Stimulated activated CD4-positive, alpha-beta T cell treated with anti-CD3 and anti-CD28 coated beads, TNF-alpha, amount 100 ng/mL, for 48 hours (primary cell): ENCODE measurements at regions not wholly inside any gene's neighbourhood (a gene's known extent, or its start where the extent isn't known, plus 50 kb on each side); places are given as distances from the start of the nearest gene placed in this dataset.

Source experiments
- DNase-seq, 3 donors: peaks; one replicate each; pipeline ENCODE4 v3.0.0-alpha.2; 2020; ENCODE audit warnings: low read depth in 3 of 3

DNA sequence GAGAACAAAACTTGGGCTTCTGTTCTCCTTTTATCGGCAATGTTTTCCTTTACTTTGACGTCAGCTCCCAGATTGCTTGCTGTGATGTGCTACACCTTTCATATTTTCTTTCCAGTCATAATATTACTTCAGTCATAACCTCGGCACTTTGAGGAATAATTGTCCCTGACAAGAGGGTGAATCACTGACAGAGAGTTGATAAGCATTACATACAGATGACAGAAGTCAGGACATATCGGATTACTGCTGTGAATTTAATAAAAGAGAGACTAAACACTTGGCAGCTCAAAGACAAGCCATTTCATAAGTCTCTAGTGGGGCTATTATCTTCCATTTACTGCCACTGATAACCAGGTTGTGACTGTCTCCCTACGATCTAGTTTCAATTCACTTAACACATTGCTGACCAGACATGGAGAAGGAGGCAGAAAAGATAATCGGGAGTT, 362.1 kb upstream of the ARRDC4 start:
- DNase-seq: no peak

DNA sequence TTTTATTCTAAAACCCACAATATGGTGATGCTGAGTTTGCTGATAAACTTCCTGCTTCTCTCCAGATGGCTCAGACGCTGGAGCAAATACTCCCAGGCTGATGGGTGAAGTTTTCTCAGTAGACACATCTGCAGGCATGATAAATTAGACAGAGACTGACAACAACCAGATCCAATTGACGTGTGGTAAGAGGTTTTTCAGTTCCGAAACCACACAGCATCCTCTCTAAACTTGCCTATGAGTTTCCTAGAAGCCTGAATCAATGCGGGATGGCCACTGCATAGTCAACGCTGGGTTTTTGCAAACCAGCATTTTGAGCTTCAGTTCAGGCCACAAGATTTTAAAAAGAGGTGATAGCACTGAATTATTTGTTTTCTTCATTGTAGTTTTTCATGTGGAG, 360.3 kb upstream of the ARRDC4 start:
- DNase-seq: no peak

DNA sequence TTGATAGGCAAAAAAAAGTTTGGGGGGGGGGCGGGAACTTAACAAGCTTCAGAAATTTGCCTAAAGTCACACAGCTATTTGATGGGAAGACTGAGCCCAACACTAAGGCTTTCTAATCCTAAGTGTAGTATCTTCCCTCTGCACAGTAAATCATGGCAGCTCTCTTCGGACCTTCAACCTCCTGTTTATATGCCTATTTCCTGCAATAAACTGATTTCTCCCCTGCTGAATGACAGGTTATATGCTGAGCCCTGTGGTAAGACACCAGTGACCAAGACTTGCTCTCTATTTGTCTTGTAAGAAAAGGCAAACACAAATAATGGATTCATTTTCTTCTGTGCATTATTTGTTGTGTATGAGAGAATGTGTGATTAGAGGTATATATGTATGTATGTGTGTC, 355.8 kb upstream of the ARRDC4 start:
- no peak for DNase-seq

DNA sequence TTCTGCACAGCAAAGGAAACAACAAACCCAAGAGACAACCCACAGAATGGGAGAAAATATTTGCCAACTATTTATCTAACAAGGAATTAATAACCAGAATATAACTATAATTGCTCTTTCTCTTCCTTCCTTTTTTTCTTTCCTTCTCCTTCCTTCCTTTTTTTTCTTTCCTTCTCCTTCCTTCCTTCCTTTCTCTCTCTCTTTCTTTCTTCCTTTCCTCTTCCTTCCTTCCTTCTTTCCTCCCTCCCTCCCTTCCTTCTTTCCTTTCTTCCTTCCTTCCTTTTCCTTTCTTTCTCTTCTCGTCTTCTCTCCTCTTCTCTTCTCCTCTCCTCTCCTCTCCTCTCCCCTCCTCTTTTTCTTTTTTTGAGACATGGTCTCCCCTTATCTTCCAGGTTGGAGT, 345.4 kb upstream of the ARRDC4 start:
- DNase-seq: no peak

DNA sequence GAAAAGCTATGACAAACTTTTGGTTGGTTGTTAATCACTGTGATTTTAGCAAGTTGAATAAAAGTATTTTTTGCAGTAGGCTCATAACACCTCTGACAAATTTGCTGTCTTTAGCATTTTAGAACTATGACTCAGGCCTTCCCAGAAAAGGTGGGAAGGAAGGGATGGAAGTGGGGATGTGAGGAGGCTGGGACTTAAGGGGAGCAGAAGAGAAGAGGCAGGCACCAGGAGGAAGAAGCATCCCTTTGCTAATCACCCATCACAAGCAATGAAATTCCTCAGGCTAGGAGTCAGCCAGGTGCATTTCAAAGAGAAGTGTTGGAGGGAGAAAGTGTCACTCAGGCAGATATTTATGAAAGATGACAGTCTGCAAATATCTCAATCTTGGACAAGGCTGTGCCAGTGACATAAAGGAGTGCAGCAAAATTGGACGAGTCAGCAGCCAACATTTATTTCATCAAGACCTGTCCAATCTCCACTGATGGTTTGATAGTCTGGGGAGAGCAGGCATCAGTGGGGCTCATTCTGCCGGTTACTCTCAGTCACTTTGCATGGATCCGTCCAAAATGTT, 337.3 kb upstream of the ARRDC4 start:
- no peak for DNase-seq

DNA sequence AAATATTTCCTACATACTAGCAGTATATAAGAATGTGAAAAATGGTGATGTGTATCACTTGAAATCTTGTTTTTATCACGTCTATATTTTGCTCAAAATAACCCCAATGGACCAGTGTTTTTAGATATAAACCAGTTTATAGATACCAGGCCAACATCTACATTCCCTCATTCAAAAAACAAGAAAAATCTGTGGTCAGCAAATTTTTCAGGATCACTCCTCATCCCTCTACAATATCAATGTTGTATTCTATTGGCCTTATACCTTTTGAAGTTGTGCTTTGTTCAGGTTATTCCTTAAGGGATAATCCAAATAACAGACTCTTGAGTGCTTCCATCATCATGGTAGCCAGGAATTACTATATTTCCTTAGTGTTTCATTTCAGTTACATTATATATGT, 332.9 kb upstream of the ARRDC4 start:
- DNase-seq: no peak

DNA sequence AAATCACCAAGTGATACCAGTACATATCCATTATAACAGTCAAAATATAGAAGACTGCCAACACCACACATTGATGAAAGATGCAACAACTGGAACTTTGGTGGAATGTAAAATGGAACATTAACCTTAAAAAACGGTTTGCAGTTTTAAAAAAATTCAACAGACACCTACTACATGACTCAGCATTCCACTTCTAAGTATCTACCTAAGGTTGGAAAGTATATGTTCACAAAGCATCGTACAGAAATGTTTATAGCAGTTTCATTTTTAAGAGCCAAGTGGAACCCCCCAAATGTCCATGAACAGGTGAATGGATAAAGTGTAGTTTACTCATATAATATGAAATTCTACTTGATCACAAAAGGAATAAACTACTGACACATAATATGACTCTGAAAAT, 314.7 kb upstream of the ARRDC4 start:
- no peak for DNase-seq

DNA sequence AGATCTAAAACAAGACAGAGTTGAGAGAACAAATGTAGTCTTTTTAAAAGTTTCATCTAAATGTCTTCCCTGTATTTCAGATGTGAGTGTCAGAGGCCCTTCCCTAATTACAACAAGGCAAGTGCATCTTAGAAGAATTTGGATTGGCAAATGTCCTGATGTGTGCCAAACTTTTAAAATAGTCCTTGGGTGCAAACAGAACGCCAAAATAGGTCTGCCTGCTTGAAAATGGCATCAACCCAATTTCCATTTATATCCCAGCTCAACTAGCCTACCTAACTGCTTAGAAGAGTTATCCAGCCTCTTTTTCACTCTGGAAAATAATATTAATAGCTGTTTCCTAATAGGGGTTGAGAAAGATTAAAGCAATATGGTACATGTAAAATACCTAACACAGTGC, 311.8 kb upstream of the ARRDC4 start:
- DNase-seq: no peak

DNA sequence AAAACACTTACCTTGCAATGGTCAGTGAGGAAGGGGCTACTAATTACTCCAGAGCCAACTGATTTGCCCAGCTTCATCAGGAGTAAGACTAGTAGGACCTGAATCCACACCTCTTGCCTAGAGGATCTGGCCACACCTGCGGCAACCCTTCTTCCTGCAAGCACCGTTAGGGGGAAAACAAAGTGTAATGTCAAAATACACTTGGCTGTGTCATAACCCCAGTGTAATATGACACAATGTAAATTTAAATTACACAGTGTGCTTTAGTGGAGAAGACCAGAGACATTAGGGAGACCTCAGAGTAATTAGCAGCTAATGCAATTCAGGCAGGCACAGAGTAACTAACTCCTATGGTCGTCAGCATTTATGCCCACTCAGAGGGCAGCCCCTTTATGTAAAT, 308.5 kb upstream of the ARRDC4 start:
- DNase-seq: no peak

DNA sequence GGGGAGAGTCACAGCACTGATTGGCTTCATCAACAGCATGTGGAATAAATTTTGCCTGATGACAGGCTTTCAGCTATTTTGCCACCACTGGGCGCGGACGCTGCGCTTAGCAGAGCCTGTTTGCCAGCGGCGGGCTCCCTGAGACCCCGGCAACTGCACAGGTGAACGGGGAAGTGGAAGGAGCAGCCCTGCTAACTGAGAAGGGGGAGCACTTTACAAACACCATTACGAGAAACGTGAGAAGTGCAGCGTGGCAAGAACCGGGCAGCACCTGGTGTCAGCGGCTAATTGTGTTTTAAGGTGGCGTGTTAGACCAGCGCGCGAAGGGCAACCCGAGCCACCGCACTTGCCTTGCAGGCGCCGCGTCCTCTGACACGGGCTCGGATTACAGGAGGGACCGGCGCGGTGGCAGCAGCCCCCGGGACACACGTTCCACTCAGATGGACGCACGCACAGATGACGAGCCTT, 307.8 kb upstream of the ARRDC4 start:
- no peak for DNase-seq

DNA sequence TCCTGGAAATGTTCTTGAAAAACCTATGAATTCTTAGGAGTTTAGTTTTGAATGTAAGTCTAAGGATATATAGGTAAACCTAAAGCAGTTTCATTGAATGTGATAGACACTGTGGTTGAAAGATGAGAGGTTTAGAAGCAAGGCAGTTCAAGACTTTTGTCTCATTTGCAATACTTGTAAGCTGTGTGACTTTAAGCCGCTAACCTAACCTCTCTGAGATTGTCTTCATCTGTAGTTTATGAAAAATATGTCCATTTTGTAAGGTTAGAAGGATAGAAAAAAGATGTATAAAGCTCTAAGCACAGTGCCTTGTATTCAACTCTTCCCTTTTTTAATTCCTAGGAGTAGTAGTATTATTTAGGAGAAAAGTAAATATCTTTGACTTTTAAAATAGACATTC, 306.6 kb upstream of the ARRDC4 start:
- DNase-seq: no peak

DNA sequence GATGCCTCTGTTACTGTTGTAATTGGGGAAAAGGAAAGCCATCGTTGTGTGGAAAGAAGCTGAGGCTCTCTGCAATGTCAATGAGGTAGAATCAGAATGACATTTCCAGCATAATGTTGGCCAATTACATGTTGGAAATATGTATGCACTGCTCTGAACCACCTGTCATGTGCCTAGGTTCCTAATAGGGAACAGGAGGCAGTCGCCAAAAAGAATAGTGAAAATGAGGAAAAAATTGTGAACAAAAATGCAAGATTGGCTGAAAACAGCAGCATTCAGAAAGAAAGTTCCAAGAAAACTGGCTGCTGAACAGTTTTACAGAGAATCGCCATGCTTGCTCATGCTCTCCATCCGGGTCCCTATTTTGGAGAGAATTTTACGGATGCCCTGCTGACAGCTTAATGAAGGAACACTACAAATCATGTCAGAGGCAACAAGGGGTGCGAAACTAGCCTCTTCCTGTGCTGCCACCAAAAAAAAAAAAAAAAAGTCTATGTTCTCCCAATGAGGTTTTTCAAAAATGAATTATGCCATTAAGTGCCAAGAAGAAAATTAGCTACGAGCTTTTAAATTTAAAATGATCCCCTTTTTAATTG, 305.9 kb upstream of the ARRDC4 start:
- no peak for DNase-seq

DNA sequence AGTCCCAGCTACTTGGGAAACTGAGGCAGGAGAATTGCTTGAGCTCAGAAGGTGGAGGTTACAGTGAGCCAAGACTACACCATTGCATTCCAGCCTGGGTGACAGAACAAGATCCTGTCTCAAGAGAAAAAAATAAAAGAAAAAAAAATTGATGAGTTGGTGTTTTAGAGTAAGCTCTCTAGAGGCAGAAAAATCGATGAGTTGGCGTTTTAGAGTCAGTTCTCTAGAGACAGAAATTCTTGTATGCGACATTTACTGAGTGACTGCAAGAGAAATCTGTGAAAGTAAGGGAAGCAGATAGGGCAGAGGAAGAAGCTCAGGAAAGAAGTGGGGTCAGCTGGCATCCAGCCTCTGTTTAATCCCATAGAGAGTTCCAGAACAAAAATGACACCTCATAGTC, 298.7 kb upstream of the ARRDC4 start:
- DNase-seq: no peak

DNA sequence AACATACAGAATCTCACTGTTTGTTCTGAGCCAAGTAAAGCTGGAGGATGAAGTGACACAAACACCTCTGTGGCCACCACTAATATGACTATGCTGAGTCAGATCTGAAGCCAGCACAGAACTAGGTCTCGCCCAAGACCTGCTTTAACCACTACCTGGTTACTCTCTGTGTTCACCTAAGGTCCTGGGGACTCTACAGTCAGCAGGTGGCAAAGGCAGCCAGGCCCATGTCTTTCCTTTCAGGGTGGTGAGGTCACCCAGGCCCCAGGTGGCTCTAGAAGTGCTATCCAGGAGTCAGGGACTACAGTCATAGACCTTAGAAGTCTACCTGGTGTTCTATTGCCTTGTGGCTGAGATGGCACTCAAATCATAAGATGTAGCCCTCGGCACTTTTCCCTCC, 287.9 kb upstream of the ARRDC4 start:
- DNase-seq: no peak

DNA sequence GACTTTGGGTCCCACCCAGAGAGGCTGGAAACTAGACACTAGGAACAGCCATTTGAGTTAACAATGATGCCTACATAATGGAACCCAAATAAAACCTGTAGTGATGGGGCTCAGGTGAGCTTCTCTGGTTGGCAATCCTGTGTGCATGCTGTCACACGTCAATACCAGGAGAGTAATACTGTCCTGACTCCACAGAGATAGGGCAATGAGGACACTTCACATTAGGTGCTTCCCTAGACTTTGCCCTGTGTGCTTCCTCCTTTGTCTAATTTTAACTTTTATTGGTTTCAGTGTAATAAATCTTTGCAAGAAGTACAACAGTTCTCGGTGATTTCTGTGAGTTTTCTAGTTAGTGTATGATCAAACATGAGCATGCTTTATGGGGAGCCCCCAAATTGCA, 281.8 kb upstream of the ARRDC4 start:
- DNase-seq: no peak

DNA sequence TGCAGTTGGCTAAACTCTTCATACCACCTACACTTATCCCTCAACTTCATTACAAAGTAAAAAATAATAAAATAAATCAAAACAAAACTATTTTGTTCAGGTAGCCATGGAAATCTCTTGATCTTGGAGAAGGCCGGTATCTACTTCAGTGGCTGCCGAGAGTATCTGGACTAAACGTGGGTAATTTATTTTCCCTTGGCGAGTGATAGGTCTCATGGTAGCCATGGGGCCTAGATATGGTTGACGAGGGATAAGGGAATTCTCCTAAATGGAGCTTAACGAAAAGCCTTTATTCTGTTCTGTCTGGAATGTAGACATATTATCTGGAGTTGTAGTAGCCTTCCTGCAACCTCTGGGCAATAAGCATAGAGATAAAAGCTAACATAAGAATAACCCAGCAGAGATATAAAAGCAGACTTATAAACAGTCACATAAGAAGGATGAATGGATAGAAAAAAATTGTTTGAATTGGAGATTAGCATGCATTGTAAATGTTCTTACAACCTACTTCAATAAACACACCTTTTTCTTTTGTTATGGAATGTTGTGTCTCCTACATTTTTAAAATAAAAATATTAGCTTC, 281.3 kb upstream of the ARRDC4 start:
- DNase-seq: no peak

DNA sequence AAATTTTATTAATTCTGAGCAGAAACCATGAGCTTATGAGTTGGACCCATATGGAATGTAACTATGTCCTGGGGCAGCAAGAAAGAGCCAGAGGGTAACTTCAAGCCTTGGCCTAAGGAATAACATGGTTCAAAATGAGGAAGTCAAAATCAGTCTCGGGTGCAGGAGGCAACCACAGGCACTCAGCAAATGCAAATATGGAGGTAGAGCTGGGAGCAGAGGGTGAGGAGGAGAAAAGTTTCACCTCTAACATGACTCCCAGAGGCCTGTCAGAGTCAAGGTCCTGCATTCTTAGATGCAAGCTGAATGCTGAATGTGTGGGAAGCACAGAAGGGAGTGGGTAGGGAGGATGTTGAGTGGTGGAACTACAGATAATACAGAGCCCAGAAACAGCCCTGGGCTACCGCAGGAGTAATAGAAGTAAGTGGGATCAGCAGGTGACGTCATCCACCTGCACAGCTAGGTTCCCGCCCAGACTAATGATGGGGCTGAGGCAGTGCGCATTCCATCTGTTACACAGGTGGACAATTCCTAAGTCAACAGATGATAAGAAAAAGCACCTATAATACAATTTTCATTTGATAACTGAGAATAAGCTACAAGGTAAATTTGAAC, 279.8 kb upstream of the ARRDC4 start:
- DNase-seq: no peak

DNA sequence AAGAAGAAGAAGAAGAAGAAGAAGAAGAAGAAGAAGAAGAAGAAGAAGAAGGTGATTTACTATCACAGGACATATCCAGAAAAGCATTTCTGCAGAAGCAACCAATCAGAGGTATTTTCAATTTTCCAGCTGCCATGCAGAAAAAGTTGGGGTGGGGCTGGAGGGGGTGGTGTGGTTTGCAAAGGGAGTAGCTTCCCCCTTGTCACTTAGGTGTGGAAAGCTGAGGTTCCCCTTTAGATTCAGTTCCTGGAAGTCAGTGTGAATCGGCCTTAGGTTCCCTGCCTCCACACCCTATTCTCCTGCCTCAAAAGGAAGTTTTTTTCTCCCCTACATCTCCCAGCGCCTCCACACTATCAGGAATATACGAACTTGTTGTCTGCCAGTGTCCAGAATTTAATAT, 276.7 kb upstream of the ARRDC4 start:
- DNase-seq: no peak

DNA sequence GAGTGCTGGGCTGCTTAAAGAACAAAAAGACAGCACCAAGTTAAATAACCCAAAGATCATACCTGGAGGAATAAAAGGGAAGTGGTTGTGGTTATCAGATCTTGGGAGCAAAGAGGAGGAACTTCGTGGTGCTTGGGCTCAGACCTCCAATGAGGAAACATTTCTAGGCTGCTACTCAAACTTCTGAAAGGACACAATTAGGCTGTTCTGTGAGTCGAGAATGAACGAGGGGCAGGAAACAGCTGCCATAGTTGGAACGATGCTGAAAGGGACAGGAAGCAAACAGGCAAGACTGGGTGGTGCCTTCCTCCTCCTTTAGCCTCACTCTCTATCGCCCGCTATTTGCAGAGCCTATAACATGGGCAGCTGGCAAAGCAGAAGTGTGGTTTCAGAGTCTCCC, 276.3 kb upstream of the ARRDC4 start:
- no peak for DNase-seq

DNA sequence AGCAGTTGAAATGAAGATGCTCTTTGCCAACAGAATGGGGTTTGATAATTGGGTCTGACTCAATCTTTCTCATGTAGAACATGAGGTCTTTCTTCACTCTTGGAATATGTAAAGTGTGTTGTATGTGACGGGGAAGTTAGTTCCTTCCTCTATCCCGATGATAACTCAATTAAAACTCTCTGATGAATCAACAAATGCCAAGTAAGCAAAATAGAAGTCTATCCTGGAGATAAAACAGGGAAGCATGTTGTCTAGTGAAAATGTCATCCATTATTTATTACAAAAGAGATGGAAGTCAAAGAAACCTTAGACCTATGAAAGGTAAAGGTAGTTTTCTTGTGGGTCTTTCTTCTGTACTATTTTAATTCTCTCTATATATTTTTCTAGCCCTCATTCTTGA, 274.2 kb upstream of the ARRDC4 start:
- no peak for DNase-seq

DNA sequence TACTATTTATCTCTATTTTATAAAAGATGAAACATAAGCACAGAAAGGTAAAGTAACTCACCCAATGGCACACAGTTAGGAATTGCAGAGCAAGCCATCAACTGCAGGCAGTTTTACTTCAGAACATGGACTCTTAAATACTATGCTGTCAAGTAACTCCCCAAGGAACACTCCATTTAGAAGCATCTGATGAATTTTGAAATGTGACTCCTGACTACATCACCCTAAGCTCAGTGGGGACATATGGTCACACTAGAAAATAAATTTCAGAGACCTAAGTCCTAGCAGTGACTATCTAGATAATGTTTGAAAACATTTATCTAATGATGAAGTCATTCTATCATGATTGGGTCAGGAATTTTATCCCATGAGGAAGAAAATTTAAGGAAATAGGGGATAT, 272.8 kb upstream of the ARRDC4 start:
- DNase-seq: no peak

DNA sequence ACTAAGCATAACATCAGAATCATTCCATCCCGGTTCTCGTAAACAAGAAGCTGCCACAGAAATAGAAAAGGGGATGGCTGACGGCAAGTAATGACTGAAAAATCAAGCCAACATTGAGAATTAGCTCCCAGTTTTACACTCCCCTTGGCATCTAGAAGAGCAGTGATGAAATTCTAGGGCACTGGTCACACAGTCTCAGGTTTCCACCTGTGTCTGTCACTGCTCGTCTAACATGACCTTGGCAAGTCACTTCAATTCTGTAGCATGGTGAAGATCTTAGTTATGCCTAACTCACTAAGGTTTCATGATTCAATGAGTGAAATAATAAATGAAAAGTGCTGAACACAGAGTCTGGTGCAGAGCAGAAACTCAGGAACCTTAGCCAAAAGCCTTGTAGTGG, 272.3 kb upstream of the ARRDC4 start:
- no peak for DNase-seq

DNA sequence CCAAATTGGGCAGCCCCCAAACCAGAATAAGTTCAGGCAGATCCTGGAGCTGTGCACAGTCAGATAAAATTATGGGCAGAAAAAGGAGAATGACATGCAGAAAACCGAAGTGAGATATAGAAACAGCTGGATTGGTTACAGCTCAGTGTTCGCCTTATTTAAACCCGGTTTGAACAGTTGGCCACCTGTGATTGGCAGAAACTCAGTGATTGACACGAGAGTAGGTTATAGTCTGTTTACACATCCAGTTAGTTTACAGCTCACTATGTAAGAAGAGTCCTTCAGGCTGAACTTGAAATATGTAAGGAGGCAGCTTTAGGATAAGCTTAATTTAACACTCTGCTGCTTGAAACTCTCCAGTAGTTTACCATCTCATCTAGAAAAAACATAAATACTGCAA, 271.6 kb upstream of the ARRDC4 start:
- no peak for DNase-seq
